ENCODE measurements at regions not wholly inside any gene's neighbourhood (a gene's known extent, or its start where the extent isn't known, plus 50 kb on each side); places are given as distances from the start of the nearest gene placed in this dataset.

DNA sequence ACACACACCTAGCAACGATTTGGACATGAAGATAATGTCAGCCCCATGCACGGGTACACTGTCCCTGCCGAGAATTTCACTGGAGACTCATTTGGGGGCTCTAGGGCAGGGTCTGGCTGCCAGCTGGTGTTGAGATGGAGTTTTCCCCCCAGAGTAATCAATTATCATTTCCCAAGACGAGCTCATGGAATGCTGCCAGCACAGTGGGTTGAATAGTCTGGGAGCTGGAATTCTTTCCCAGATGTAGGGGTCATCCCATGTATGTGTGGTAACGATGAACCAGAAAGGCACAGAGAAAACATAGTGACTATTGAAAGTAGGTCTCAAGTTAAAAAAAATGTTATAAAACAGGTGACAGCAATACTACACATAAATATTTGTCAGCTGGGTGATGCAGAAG is 579.9 kb downstream of the MAFB start:
- Histone ChIP-seq H3K9me3 (no peaks in the 10 kb centered on the region), H3K27me3 (no peaks in the 10 kb centered on the region), H3K4me1 (no peaks in the 10 kb centered on the region), H3K27ac (no peak overlapping the region), H3K36me3 (no peaks in the 10 kb centered on the region), H3K4me3 (no peak overlapping the region)
- no peak for TF ChIP-seq EP300 (IDR thresholded peaks at IDR 0.05)
- TF ChIP-seq POLR2A (IDR thresholded peaks at IDR 0.05): no peak
- no peak for TF ChIP-seq POLR2AphosphoS5 (IDR thresholded peaks at IDR 0.05)
- TF ChIP-seq, protein P1, sequence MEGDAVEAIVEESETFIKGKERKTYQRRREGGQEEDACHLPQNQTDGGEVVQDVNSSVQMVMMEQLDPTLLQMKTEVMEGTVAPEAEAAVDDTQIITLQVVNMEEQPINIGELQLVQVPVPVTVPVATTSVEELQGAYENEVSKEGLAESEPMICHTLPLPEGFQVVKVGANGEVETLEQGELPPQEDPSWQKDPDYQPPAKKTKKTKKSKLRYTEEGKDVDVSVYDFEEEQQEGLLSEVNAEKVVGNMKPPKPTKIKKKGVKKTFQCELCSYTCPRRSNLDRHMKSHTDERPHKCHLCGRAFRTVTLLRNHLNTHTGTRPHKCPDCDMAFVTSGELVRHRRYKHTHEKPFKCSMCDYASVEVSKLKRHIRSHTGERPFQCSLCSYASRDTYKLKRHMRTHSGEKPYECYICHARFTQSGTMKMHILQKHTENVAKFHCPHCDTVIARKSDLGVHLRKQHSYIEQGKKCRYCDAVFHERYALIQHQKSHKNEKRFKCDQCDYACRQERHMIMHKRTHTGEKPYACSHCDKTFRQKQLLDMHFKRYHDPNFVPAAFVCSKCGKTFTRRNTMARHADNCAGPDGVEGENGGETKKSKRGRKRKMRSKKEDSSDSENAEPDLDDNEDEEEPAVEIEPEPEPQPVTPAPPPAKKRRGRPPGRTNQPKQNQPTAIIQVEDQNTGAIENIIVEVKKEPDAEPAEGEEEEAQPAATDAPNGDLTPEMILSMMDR (IDR thresholded peaks at IDR 0.05): no peak
- intact Hi-C loops (cut with DNase I; ENCODE audit: low total_unique reads): no loop called here
- DNase-seq: no peak
- WGBS, 5 donors: 58 to 59% (median 58%) methylated on average over 5 of the region's 5 CpGs

DNA sequence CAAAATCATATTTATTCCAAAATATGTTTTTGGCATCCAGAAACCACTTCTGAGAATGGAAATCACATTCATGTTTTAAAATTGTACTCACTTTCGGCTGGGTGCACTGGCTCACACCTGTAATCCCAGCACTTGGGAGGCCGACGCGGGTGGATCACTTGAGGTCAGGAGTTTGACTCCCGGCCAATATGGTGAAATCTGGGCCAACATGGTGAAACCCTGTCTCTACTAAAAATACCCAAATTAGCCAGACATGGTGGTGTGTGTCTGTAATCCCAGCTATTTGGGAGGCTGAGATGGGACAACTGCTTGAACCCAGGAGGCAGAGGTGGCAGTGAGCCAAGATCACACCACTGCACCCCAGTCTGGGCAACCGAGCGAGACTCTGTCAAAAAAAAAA is 580.7 kb downstream of the MAFB start:
- TF ChIP-seq POLR2AphosphoS5 (IDR thresholded peaks at IDR 0.05): no peak
- no peak for TF ChIP-seq EP300 (IDR thresholded peaks at IDR 0.05)
- DNase-seq: no peak
- intact Hi-C loops (cut with DNase I; ENCODE audit: low total_unique reads): no loop called here
- WGBS, 5 donors: 88 to 95% (median 92%) methylated on average over 7 of the region's 7 CpGs
- no peak overlapping the region for H3K27ac ChIP-seq
- no peak overlapping the region for H3K4me3 ChIP-seq
- H3K27me3 ChIP-seq: no peaks in the 10 kb centered on the region
- no peaks in the 10 kb centered on the region for H3K9me3 ChIP-seq
- no peaks in the 10 kb centered on the region for H3K36me3 ChIP-seq
- no peaks in the 10 kb centered on the region for H3K4me1 ChIP-seq

DNA sequence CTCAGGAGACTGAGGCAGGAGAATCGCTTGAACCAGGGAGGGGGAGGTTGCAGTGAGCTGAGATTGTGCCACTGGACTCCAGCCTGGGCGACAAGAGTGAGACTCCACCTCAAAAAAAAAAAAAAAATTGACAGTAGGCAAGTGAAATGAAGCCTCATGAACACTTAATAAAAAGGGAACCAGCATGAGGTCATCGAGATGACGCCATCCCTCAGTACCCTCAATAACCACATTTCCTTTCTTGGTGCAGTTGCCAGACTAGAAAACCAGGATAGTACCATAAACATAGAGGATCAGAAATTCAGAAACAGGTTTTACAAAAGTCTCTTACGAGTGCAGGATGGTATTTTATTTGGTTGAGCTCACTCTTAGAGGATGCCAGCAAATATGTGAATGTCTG is 584.1 kb downstream of the MAFB start:
- Histone ChIP-seq H3K4me1 (no peaks in the 10 kb centered on the region), H3K36me3 (no peaks in the 10 kb centered on the region), H3K27ac (no peak overlapping the region), H3K4me3 (no peak overlapping the region), H3K27me3 (no peaks in the 10 kb centered on the region), H3K9me3 (no peaks in the 10 kb centered on the region)
- WGBS, 5 donors: 70 to 82% (median 81%) methylated on average over 5 of the region's 5 CpGs
- DNase-seq: no peak
- TF ChIP-seq POLR2AphosphoS5 (IDR thresholded peaks at IDR 0.05) (no peak), EP300 (IDR thresholded peaks at IDR 0.05) (no peak), POLR2A (IDR thresholded peaks at IDR 0.05) (no peak)
- TF ChIP-seq, protein P1 (IDR thresholded peaks at IDR 0.05): no peak
- intact Hi-C loops (cut with DNase I; ENCODE audit: low total_unique reads): no loop called here

DNA sequence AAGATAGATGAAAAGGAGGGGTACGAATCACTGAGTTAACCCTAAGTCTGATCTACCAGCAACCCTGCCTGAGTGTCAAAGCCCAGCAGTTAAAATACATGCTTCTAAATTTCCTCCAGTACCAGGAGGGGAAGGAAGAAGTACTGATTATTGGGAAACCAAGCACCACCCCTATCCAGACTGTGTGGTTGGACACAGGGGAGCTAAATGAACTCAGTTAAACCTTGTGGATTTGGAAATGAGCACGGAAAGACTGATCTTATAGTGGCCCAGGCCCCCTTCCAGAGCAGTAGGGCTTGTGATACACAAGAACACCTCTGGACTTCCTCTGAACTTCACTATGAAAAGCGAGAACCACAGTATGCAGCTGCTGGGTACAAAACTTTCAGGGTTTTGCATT is 585.6 kb downstream of the MAFB start:
- Histone ChIP-seq H3K27ac (no peak overlapping the region), H3K36me3 (no peaks in the 10 kb centered on the region), H3K4me1 (no peaks in the 10 kb centered on the region), H3K27me3 (no peaks in the 10 kb centered on the region), H3K4me3 (no peak overlapping the region), H3K9me3 (no peaks in the 10 kb centered on the region)
- no peak for TF ChIP-seq POLR2A (IDR thresholded peaks at IDR 0.05)
- TF ChIP-seq, protein P1 (IDR thresholded peaks at IDR 0.05): no peak
- TF ChIP-seq POLR2AphosphoS5 (IDR thresholded peaks at IDR 0.05): no peak
- no peak for TF ChIP-seq EP300 (IDR thresholded peaks at IDR 0.05)
- intact Hi-C loops (cut with DNase I; ENCODE audit: low total_unique reads): no loop called here
- no peak for DNase-seq
- 72 to 91% (median 86%) methylated on average over 3 of the region's 3 CpGs for WGBS, 5 donors

DNA sequence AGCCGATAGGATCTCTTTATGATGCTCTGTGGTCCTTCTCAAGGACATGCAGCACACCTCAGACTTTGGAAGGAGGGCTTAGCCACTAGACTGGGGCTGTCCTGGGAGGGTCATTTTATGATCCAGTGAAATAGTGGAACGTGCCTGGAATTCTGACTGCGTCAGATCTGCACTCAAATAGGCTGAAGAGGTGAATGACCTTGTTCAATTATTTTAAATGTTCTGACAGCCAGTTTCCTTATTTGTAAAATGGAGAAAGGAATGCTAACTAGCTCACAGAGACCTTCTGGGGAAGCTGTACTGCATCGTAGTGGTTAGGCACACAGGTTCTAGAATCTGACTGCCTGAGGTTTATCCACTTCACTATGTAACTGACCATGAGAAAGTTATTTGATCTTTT is 587.5 kb downstream of the MAFB start:
- Histone ChIP-seq H3K4me3 (no peak overlapping the region), H3K27ac (no peak overlapping the region), H3K9me3 (no peaks in the 10 kb centered on the region), H3K36me3 (no peaks in the 10 kb centered on the region), H3K27me3 (no peaks in the 10 kb centered on the region), H3K4me1 (no peaks in the 10 kb centered on the region)
- no peak for DNase-seq
- 59 to 74% (median 62%) methylated on average over 4 of the region's 4 CpGs for WGBS, 5 donors
- intact Hi-C loops (cut with DNase I; ENCODE audit: low total_unique reads): no loop called here
- TF ChIP-seq POLR2A (IDR thresholded peaks at IDR 0.05) (no peak), POLR2AphosphoS5 (IDR thresholded peaks at IDR 0.05) (no peak), EP300 (IDR thresholded peaks at IDR 0.05) (no peak)
- TF ChIP-seq, protein P1 (IDR thresholded peaks at IDR 0.05): no peak

Measured in stomach (tissue), 8 donors.